H9 (cell line): ENCODE measurements at regions not wholly inside any gene's neighbourhood (a gene's known extent, or its start where the extent isn't known, plus 50 kb on each side); places are given as distances from the start of the nearest gene placed in this dataset.
"Not testable (repeated sequence)": the region's sequence is repeated elsewhere in the genome, so short reads cannot be mapped to it uniquely, and the experiment has no call there.

Experiments used
- DNase-seq: peaks from one replicate; pipeline ENCODE4 v3.0.0-alpha.2; 2017
- H2AFZ ChIP-seq: one replicate; pipeline ENCODE4 v1.6.1; 2013; ENCODE audit warnings: mild to moderate bottlenecking, low read length, control low read depth, moderate library complexity
- H2AK5ac ChIP-seq: 2 replicates; pipeline ENCODE4 v1.6.1; 2013; ENCODE audit warnings: low read length, control low read depth, mixed read lengths; ENCODE audit not compliant: insufficient read length
- H2BK120ac ChIP-seq: one replicate; pipeline ENCODE4 v1.6.1; 2013; ENCODE audit warnings: low read depth, mild to moderate bottlenecking, low read length, control low read depth, inconsistent platforms; ENCODE audit not compliant: poor library complexity, severe bottlenecking
- H2BK12ac ChIP-seq: 2 replicates; pipeline ENCODE4 v1.6.1; 2013; ENCODE audit warnings: low read length, control low read depth, mixed read lengths, low read depth; ENCODE audit not compliant: insufficient read length
- H2BK15ac ChIP-seq: 2 replicates; pipeline ENCODE4 v1.6.1; 2013; ENCODE audit warnings: low read depth, low read length, control low read depth
- H2BK20ac ChIP-seq: one replicate; pipeline ENCODE4 v1.6.1; 2013; ENCODE audit warnings: low read depth, mild to moderate bottlenecking, low read length, control low read depth, inconsistent platforms; ENCODE audit not compliant: poor library complexity, severe bottlenecking
- H2BK5ac ChIP-seq: 2 replicates; pipeline ENCODE4 v1.6.1; 2013; ENCODE audit warnings: low read length, control low read depth, mixed read lengths; ENCODE audit not compliant: insufficient read length
- H3K14ac ChIP-seq: 2 replicates; pipeline ENCODE4 v1.6.1; 2013; ENCODE audit warnings: low read length, control low read depth; ENCODE audit not compliant: insufficient read depth
- H3K18ac ChIP-seq: 2 replicates; pipeline ENCODE4 v1.6.1; 2013; ENCODE audit warnings: low read depth, mild to moderate bottlenecking, mixed read lengths, low read length, control low read depth; ENCODE audit not compliant: insufficient read length
- H3K23ac ChIP-seq: 2 replicates; pipeline ENCODE4 v1.6.1; 2013; ENCODE audit warnings: low read length, control low read depth, mixed read lengths, low read depth; ENCODE audit not compliant: insufficient read length
- H3K23me2 ChIP-seq: 2 replicates; pipeline ENCODE4 v1.6.1; 2013; ENCODE audit warnings: low read depth, mild to moderate bottlenecking, mixed read lengths, low read length, control low read depth; ENCODE audit not compliant: insufficient read length, poor library complexity, severe bottlenecking
- H3K27ac ChIP-seq: 2 replicates; pipeline ENCODE4 v1.5.1; 2013; ENCODE audit warnings: low read length, control low read depth, mixed read lengths, low read depth; ENCODE audit not compliant: insufficient read length
- H3K27me3 ChIP-seq: 2 replicates; pipeline ENCODE4 v1.6.1; 2013; ENCODE audit warnings: low read length, control low read depth, inconsistent platforms; ENCODE audit not compliant: insufficient read depth
- H3K4ac ChIP-seq: 2 replicates; pipeline ENCODE4 v1.6.1; 2013; ENCODE audit warnings: low read depth, mild to moderate bottlenecking, control low read depth, inconsistent platforms, low read length, moderate library complexity
- H3K4me1 ChIP-seq: 2 replicates; pipeline ENCODE4 v1.6.1; 2013; ENCODE audit warnings: low read length, control low read depth, inconsistent platforms; ENCODE audit not compliant: insufficient read depth
- H3K4me2 ChIP-seq: 2 replicates; pipeline ENCODE4 v1.6.1; 2013; ENCODE audit warnings: low read length, control low read depth, mixed read lengths; ENCODE audit not compliant: insufficient read length, insufficient read depth
- H3K56ac ChIP-seq: 2 replicates; pipeline ENCODE4 v1.6.1; 2013; ENCODE audit warnings: low read depth, mild to moderate bottlenecking, mixed read lengths, low read length, control low read depth; ENCODE audit not compliant: insufficient read length
- H3K79me1 ChIP-seq: 2 replicates; pipeline ENCODE4 v1.6.1; 2013; ENCODE audit warnings: low read depth, mild to moderate bottlenecking, moderate library complexity, low read length, control low read depth, inconsistent platforms; ENCODE audit not compliant: insufficient read depth, poor library complexity, severe bottlenecking
- H3K79me2 ChIP-seq: 2 replicates; pipeline ENCODE4 v1.6.1; 2013; ENCODE audit warnings: low read length, control low read depth, inconsistent platforms; ENCODE audit not compliant: insufficient read depth
- H3K9ac ChIP-seq: 2 replicates; pipeline ENCODE4 v1.6.1; 2013; ENCODE audit warnings: low read length, control low read depth, mixed read lengths; ENCODE audit not compliant: insufficient read length; ENCODE audit errors: extremely low read depth
- H3K9me3 ChIP-seq: one replicate; pipeline ENCODE4 v1.6.1; 2013; ENCODE audit warnings: low read depth, low read length, inconsistent platforms; ENCODE audit not compliant: control insufficient read depth
- H3T11ph ChIP-seq: one replicate; pipeline ENCODE4 v1.6.1; 2013; ENCODE audit warnings: mild to moderate bottlenecking, low read length, control low read depth, inconsistent platforms
- H4K20me1 ChIP-seq: one replicate; pipeline ENCODE4 v1.6.1; 2013; ENCODE audit not compliant: control insufficient read depth, insufficient read length, insufficient read depth
- H4K5ac ChIP-seq: 2 replicates; pipeline ENCODE4 v1.6.1; 2013; ENCODE audit warnings: low read depth, mild to moderate bottlenecking, mixed read lengths, low read length, control low read depth; ENCODE audit not compliant: insufficient read length
- H4K8ac ChIP-seq: replicated peaks from 2 replicates; pipeline ENCODE4 v1.6.1; 2013; ENCODE audit warnings: low read length, control low read depth, mixed read lengths, low read depth; ENCODE audit not compliant: insufficient read length
- H4K91ac ChIP-seq: 2 replicates; pipeline ENCODE4 v1.6.1; 2013; ENCODE audit warnings: low read depth, mild to moderate bottlenecking, moderate library complexity, mixed read lengths, low read length, control low read depth; ENCODE audit not compliant: insufficient read length
- H3K27ac Mint-ChIP-seq, 3 experiments: 2 replicates in 2 of 3; 3 replicates in 1 of 3; pipeline ENCODE4 v1.8.0; 2020 to 2021; ENCODE audit warnings: mixed read lengths in 3 of 3, mild to moderate bottlenecking in 1 of 3, moderate library complexity in 1 of 3
- H3K27me3 Mint-ChIP-seq: 2 replicates; pipeline ENCODE4 v1.8.0; 2021; ENCODE audit warnings: low read depth, mild to moderate bottlenecking, moderate library complexity, mixed read lengths
- H3K36me3 Mint-ChIP-seq, 3 experiments: 2 replicates in 2 of 3; 3 replicates in 1 of 3; pipeline ENCODE4 v1.8.0; 2020 to 2021; ENCODE audit warnings: low read depth in 3 of 3, mixed read lengths in 3 of 3; ENCODE audit not compliant: insufficient read depth in 1 of 3
- H3K4me1 Mint-ChIP-seq, 2 experiments: 2 replicates each; pipeline ENCODE4 v1.8.0; 2020; ENCODE audit warnings: mixed read lengths in 2 of 2
- H3K4me3 Mint-ChIP-seq, 2 experiments: 2 replicates in 1 of 2; 3 replicates in 1 of 2; pipeline ENCODE4 v1.8.0; 2020 to 2021; ENCODE audit warnings: mild to moderate bottlenecking in 2 of 2, mixed read lengths in 2 of 2, moderate library complexity in 1 of 2
- H3K9me3 Mint-ChIP-seq, 2 experiments: 2 replicates in 1 of 2; 3 replicates in 1 of 2; pipeline ENCODE4 v1.8.0; 2020; ENCODE audit warnings: mild to moderate bottlenecking in 2 of 2, mixed read lengths in 2 of 2, moderate library complexity in 1 of 2
- CTCF ChIP-seq: fragments of 200-600 bp; sonication (generic); conservative IDR thresholded peaks from 3 replicates; pipeline ENCODE4 v1.8.0; 2021; ENCODE audit warnings: antibody characterized with exemption, mild to moderate bottlenecking
- WGBS: extraction: QIAGEN DNeasy Blood & Tissue Kit; methylation state at CpG from one replicate; pipeline ENCODE4 v1.1.7; 2013; ENCODE audit warnings: missing lambda C conversion rate, low lambda C conversion rate, mixed read lengths; ENCODE audit not compliant: insufficient read length; ENCODE audit errors: extremely low coverage; 5-methylcytosine and 5-hydroxymethylcytosine counted together

- Histone ChIP-seq H2BK120ac (no peak overlapping the region), H2BK12ac (no peak overlapping the region), H2BK15ac (no peak overlapping the region), H3K56ac (no peak overlapping the region), H4K8ac (no peak overlapping the region), H3K9me3 (no peaks in the 10 kb centered on the region), H3T11ph (no peak overlapping the region), H3K18ac (no peak overlapping the region), H3K27me3 (no peaks in the 10 kb centered on the region), H3K14ac (no peak overlapping the region), H3K9ac (no peak overlapping the region), H4K20me1 (no peaks in the 10 kb centered on the region), H4K5ac (no peak overlapping the region), H3K4me2 (no peak overlapping the region), H3K4me1 (no peaks in the 10 kb centered on the region), H2AFZ (no peak overlapping the region), H3K79me1 (no peaks in the 10 kb centered on the region), H3K23me2 (no peaks in the 10 kb centered on the region), H3K79me2 (no peaks in the 10 kb centered on the region), H2BK20ac (no peak overlapping the region), H3K23ac (no peak overlapping the region), H2AK5ac (no peak overlapping the region), H3K27ac (no peak overlapping the region), H3K4ac (no peak overlapping the region), H2BK5ac (no peak overlapping the region), H4K91ac (no peak overlapping the region)
- TF ChIP-seq CTCF: no peak
- Mint-ChIP-seq H3K4me1 (no peaks in the 10 kb centered on the region), H3K9me3 (no peaks in the 10 kb centered on the region; a peak in 1 of 5 replicates), H3K27me3 (no peaks in the 10 kb centered on the region), H3K4me3 (no peak overlapping the region), H3K27ac (no peak overlapping the region), H3K36me3 (no peaks in the 10 kb centered on the region)
- no peak for DNase-seq
- WGBS: no CpG with 5 or more reads among the region's 2 CpGs
Observed at GRCh38 chr4:65223601-65224000, 446.7 kb downstream of the EPHA5 start.

- not testable (repeated sequence) for H3K18ac ChIP-seq, H3K4me2 ChIP-seq, H3K79me1 ChIP-seq, H3K9ac ChIP-seq, H3K56ac ChIP-seq, H2AK5ac ChIP-seq, H3K36me3 Mint-ChIP-seq, H2AFZ ChIP-seq, H4K91ac ChIP-seq, H3K27ac ChIP-seq, H3T11ph ChIP-seq, H3K4me3 Mint-ChIP-seq, H2BK5ac ChIP-seq, H3K23ac ChIP-seq, H3K79me2 ChIP-seq, H4K5ac ChIP-seq, H3K4me1 Mint-ChIP-seq, H2BK12ac ChIP-seq, H2BK120ac ChIP-seq, H3K23me2 ChIP-seq, H3K9me3 Mint-ChIP-seq, H3K27me3 Mint-ChIP-seq, H3K9me3 ChIP-seq, H3K14ac ChIP-seq, H2BK20ac ChIP-seq, H4K20me1 ChIP-seq, H3K4me1 ChIP-seq, H3K4ac ChIP-seq, H3K27ac Mint-ChIP-seq, DNase-seq, H4K8ac ChIP-seq, H2BK15ac ChIP-seq, H3K27me3 ChIP-seq
- no CpG with 5 or more reads among the region's 11 CpGs for WGBS
Observed at GRCh38 chr4:65223074-65223473, 447.2 kb downstream of the EPHA5 start.
